HG02981 (cell line): ENCODE measurements at regions not wholly inside any gene's neighbourhood (a gene's known extent, or its start where the extent isn't known, plus 50 kb on each side); places are given as distances from the start of the nearest gene placed in this dataset.
"Not testable (repeated sequence)": the region's sequence is repeated elsewhere in the genome, so short reads cannot be mapped to it uniquely, and the experiment has no call there.

Experiments
- ATAC-seq: cut with Tn5 transposase; IDR thresholded peaks from one replicate; pipeline ENCODE4 v1.9.1; 2021; ENCODE audit warnings: mild to moderate bottlenecking, moderate library complexity; ENCODE audit not compliant: unreplicated experiment

GRCh38 chr15:95663156-95664100 lies 667.1 kb upstream of the NR2F2 start:
- ATAC-seq = no peak

GRCh38 chr15:95664450-95664849 lies 666.0 kb upstream of the NR2F2 start:
- ATAC-seq = no peak

GRCh38 chr15:95669146-95669922 lies 661.2 kb upstream of the NR2F2 start:
- no peak for ATAC-seq

- no peak for ATAC-seq
Observed at GRCh38 chr15:95674031-95674430, 656.5 kb upstream of the NR2F2 start.

- no peak for ATAC-seq
Observed at GRCh38 chr15:95676500-95676899, 654.0 kb upstream of the NR2F2 start.

- no peak for ATAC-seq
Observed at GRCh38 chr15:95679847-95680582, 650.5 kb upstream of the NR2F2 start.

- no peak for ATAC-seq
Observed at GRCh38 chr15:95680728-95681127, 649.8 kb upstream of the NR2F2 start.

- ATAC-seq = no peak
Observed at GRCh38 chr15:95681836-95682544, 648.5 kb upstream of the NR2F2 start.

- no peak for ATAC-seq
Observed at GRCh38 chr15:95684126-95684525, 646.4 kb upstream of the NR2F2 start.

GRCh38 chr15:95684693-95685115 lies 645.8 kb upstream of the NR2F2 start:
- no peak for ATAC-seq

GRCh38 chr15:95687061-95687460 lies 643.4 kb upstream of the NR2F2 start:
- ATAC-seq = no peak

- ATAC-seq = no peak
Observed at GRCh38 chr15:95687686-95688085, 642.8 kb upstream of the NR2F2 start.

GRCh38 chr15:95690631-95691340 lies 639.7 kb upstream of the NR2F2 start:
- no peak for ATAC-seq

- ATAC-seq = no peak
Observed at GRCh38 chr15:95693917-95694316, 636.6 kb upstream of the NR2F2 start.

- ATAC-seq = no peak
Observed at GRCh38 chr15:95698230-95698629, 632.3 kb upstream of the NR2F2 start.

GRCh38 chr15:95698951-95699350 lies 631.5 kb upstream of the NR2F2 start:
- ATAC-seq = no peak

GRCh38 chr15:95699578-95699977 lies 630.9 kb upstream of the NR2F2 start:
- ATAC-seq = no peak

GRCh38 chr15:95700692-95701091 lies 629.8 kb upstream of the NR2F2 start:
- not testable (repeated sequence) for ATAC-seq

GRCh38 chr15:95701410-95701809 lies 629.1 kb upstream of the NR2F2 start:
- ATAC-seq = no peak
